ENCODE measurements at regions not wholly inside any gene's neighbourhood (a gene's known extent, or its start where the extent isn't known, plus 50 kb on each side); places are given as distances from the start of the nearest gene placed in this dataset.

DNA sequence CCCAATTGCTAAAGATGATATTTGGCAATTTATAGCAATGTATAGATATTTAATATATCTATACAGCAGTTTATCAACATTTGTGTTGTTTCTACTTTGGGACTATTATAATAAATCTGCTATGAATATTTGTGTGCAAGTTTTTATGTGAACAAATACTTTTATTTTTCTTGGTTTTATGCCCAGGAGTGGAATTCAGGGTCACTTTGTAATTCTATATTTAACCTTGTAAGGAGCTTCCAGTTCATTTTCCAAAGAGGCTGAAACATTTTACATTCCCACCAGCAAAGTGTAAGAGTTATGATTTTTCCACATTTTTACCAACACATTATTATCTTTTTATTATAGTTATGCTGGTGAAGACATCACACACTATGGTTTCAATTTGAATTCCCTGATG, 801.3 kb downstream of the PCDH18 start:
- no peaks in the 10 kb centered on the region for H3K4me1 Mint-ChIP-seq
- peaks cover 5% of the 10 kb centered on the region for H3K9me3 Mint-ChIP-seq
- DNase-seq: no peak
- ChIA-PET POLR2A (no interaction called here), CTCF (no interaction called here)
- no peaks in the 10 kb centered on the region for H3K27me3 Mint-ChIP-seq
- H3K4me3 Mint-ChIP-seq: no peak overlapping the region
- H3K27ac Mint-ChIP-seq: no peak overlapping the region
- no peaks in the 10 kb centered on the region for H3K36me3 Mint-ChIP-seq (ENCODE audit: low read depth)

DNA sequence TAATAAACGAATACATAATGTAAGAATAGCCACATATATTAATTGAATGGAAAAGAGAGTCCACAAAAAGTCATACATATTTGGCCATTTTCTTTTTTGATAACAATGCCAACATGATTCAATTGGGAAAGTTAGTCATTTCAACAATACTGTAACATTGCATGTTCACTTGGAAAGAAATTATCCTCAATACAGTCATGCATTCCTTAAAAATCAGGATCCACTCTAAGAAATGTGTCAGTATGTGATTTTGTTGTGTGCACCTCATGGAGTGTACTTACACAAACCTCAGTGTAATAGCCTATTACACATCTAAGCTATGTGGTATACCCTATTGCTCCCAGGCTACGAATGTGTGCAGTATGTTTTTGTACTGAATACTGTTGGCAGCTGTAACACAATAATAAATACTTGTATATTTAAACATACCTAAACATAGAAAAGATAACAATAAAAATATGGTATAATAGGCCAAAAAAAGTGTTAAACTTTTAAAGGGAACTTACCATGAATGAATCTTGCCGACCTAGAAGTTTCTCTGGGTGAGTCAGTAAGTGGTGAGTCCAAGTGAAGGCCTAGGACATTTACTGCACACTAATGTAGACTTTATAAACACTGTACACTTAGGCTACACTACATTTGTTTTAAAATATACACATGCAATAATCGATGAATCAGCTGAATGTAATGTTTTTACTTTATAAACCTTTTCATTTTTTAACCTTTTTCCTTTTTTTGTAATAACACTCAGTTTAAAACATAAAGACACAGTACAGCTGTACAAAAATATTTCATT, 806.8 kb downstream of the PCDH18 start:
- Mint-ChIP-seq H3K36me3 (ENCODE audit: low read depth) (no peaks in the 10 kb centered on the region), H3K4me3 (no peak overlapping the region), H3K27me3 (no peaks in the 10 kb centered on the region), H3K27ac (no peak overlapping the region), H3K9me3 (peaks cover 14% of the 10 kb centered on the region), H3K4me1 (no peaks in the 10 kb centered on the region)
- POLR2A ChIA-PET: no interaction called here
- no peak for DNase-seq
- CTCF ChIA-PET: no interaction called here

DNA sequence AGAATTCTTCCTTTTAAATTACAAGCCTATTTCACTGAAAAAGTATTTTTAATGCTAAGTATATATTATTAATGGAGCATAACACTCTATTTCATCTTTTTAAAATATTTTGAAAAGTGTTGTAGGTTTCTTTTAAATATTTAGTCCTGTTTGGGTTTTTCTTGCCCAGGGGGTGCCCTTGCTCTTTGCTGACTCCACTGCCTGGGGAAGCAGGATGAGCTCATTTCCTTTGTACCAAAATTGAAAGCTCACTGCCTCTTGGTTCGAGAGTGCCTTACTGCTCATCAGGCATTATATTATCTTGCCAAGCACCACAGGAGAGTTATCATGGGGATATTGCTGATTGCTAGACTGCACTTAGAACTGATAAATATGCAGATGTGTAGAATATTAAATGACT, 819.2 kb downstream of the PCDH18 start:
- Mint-ChIP-seq H3K9me3 (no peaks in the 10 kb centered on the region), H3K36me3 (ENCODE audit: low read depth) (no peaks in the 10 kb centered on the region), H3K4me1 (no peaks in the 10 kb centered on the region), H3K27me3 (no peaks in the 10 kb centered on the region), H3K4me3 (no peak overlapping the region), H3K27ac (no peak overlapping the region)
- ChIA-PET CTCF (interaction anchor here (1.0 kb wide), 1 partner anchor 151 kb away, joined by 3 read pairs; no protein-coding TSS in a partner anchor), POLR2A (no interaction called here)
- no peak for DNase-seq

GRCh38 chr4:136709897-136710296, 822.4 kb downstream of the PCDH18 start:
- H3K36me3 Mint-ChIP-seq (ENCODE audit: low read depth): no peaks in the 10 kb centered on the region
- H3K4me1 Mint-ChIP-seq: no peaks in the 10 kb centered on the region
- H3K27ac Mint-ChIP-seq: no peak overlapping the region
- no peaks in the 10 kb centered on the region for H3K9me3 Mint-ChIP-seq
- H3K27me3 Mint-ChIP-seq: no peaks in the 10 kb centered on the region
- DNase-seq: no peak
- H3K4me3 Mint-ChIP-seq: no peak overlapping the region
- ChIA-PET CTCF (no interaction called here), POLR2A (no interaction called here)

- CTCF ChIA-PET: interaction anchor here (0.8 kb wide), 1 partner anchor 21 kb away, joined by 3 read pairs; no protein-coding TSS in a partner anchor
- no peak overlapping the region for H3K4me3 Mint-ChIP-seq
- DNase-seq: no peak
These were observed 825.4 kb downstream of the PCDH18 start for GRCh38 chr4:136706942-136707341.

DNA sequence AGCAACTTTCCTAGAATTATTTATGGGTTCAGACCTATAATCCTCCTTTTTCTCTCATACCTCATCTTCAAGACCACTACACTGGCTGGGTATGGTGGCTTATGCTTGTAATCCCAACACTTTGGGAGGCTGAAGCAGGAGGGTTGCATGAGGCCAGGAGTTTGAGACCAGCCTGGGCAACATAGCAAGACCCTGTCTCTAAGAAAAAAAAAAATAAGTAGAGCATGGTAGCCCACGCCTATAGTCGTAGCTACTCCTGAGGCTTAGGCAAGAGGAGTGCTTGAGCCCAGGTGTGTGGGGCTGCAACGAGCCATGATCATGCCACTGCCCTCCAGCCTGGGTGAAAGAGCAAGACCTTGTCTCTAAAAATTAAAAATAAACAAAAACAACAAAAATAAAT, 832.4 kb downstream of the PCDH18 start:
- no peak for DNase-seq
- POLR2A ChIA-PET: no interaction called here
- no peaks in the 10 kb centered on the region for H3K27me3 Mint-ChIP-seq
- H3K4me1 Mint-ChIP-seq: no peaks in the 10 kb centered on the region
- CTCF ChIA-PET: no interaction called here
- H3K27ac Mint-ChIP-seq: no peak overlapping the region
- no peaks in the 10 kb centered on the region for H3K36me3 Mint-ChIP-seq (ENCODE audit: low read depth)
- peaks cover 5% of the 10 kb centered on the region for H3K9me3 Mint-ChIP-seq
- no peak overlapping the region for H3K4me3 Mint-ChIP-seq

More at GRCh38 chr4:136706942-136707341, 825.4 kb downstream of the PCDH18 start:
- no peaks in the 10 kb centered on the region for H3K36me3 Mint-ChIP-seq (ENCODE audit: low read depth)
- no peaks in the 10 kb centered on the region for H3K9me3 Mint-ChIP-seq
- no peak overlapping the region for H3K27ac Mint-ChIP-seq
- H3K4me1 Mint-ChIP-seq: no peaks in the 10 kb centered on the region
- no peaks in the 10 kb centered on the region for H3K27me3 Mint-ChIP-seq
- POLR2A ChIA-PET: no interaction called here

GRCh38 chr4:136691607-136692006, 840.7 kb downstream of the PCDH18 start:
- H3K27ac Mint-ChIP-seq: no peak overlapping the region
- H3K36me3 Mint-ChIP-seq (ENCODE audit: low read depth): no peaks in the 10 kb centered on the region
- ChIA-PET POLR2A (no interaction called here), CTCF (no interaction called here)
- peaks cover 3% of the 10 kb centered on the region for H3K9me3 Mint-ChIP-seq
- no peaks in the 10 kb centered on the region for H3K4me1 Mint-ChIP-seq
- H3K4me3 Mint-ChIP-seq: no peak overlapping the region
- no peak for DNase-seq
- H3K27me3 Mint-ChIP-seq: no peaks in the 10 kb centered on the region

- Mint-ChIP-seq H3K9me3 (no peaks in the 10 kb centered on the region), H3K4me3 (no peak overlapping the region), H3K27ac (no peak overlapping the region), H3K36me3 (ENCODE audit: low read depth) (no peaks in the 10 kb centered on the region), H3K27me3 (no peaks in the 10 kb centered on the region), H3K4me1 (no peaks in the 10 kb centered on the region)
- ChIA-PET POLR2A (no interaction called here), CTCF (no interaction called here)
- no peak for DNase-seq
These were observed 841.9 kb downstream of the PCDH18 start for GRCh38 chr4:136690360-136690759.

GRCh38 chr4:136687596-136687995, 844.7 kb downstream of the PCDH18 start:
- Mint-ChIP-seq H3K9me3 (no peaks in the 10 kb centered on the region), H3K36me3 (ENCODE audit: low read depth) (no peaks in the 10 kb centered on the region)
- POLR2A ChIA-PET: no interaction called here

GRCh38 chr4:136687118-136687517, 845.2 kb downstream of the PCDH18 start:
- Mint-ChIP-seq H3K36me3 (ENCODE audit: low read depth) (no peaks in the 10 kb centered on the region), H3K27me3 (no peaks in the 10 kb centered on the region), H3K27ac (no peak overlapping the region), H3K4me3 (no peak overlapping the region), H3K9me3 (no peaks in the 10 kb centered on the region), H3K4me1 (no peaks in the 10 kb centered on the region)
- POLR2A ChIA-PET: no interaction called here
- DNase-seq: no peak
- CTCF ChIA-PET: no interaction called here

More at GRCh38 chr4:136687596-136687995, 844.7 kb downstream of the PCDH18 start:
- no peaks in the 10 kb centered on the region for H3K27me3 Mint-ChIP-seq
- H3K27ac Mint-ChIP-seq: no peak overlapping the region
- DNase-seq: no peak
- no peaks in the 10 kb centered on the region for H3K4me1 Mint-ChIP-seq
- H3K4me3 Mint-ChIP-seq: no peak overlapping the region
- CTCF ChIA-PET: no interaction called here

DNA sequence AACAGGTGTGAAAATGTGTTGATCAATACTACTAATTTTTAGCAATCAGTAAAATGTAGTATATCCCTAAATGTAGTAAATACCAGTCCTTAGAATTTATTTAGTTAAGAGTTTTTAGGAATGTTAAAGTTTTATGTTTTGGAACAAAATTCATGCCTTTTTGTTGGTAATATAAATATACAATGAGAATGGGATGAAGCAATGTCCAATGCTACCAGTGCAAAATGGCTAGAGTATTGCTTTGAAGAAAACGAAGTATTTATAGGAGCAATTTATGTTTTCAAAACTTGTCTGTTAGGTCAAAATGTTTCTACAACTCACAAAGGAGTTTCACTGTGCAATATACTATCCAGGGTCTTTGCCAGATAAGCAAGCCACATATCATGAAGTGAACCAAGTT, 851.5 kb downstream of the PCDH18 start:
- Mint-ChIP-seq H3K27ac (no peak overlapping the region), H3K4me1 (no peaks in the 10 kb centered on the region), H3K9me3 (no peaks in the 10 kb centered on the region), H3K4me3 (no peak overlapping the region), H3K27me3 (no peaks in the 10 kb centered on the region), H3K36me3 (ENCODE audit: low read depth) (no peaks in the 10 kb centered on the region)
- ChIA-PET POLR2A (no interaction called here), CTCF (no interaction called here)
- DNase-seq: no peak

DNA sequence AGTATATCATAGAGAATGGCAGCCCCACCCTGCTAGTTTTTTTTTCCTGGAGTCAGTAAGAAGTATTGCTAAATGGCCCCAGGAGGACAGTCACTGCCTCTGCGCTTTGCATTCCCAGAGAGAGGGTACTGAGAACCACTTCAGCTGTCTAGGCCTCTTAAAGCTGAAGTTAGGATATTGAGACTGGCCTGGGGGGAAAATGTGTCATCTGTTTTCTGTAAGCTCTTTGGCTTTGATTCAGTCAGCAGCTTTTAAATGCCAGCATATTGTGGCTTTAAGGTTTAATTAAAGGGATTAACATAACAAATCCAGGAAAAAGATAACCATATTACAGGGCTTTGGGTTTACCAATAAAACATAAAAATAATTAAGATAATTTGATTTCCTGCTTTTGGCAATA, 852.0 kb downstream of the PCDH18 start:
- Mint-ChIP-seq H3K36me3 (ENCODE audit: low read depth) (no peaks in the 10 kb centered on the region), H3K4me3 (no peak overlapping the region), H3K27me3 (no peaks in the 10 kb centered on the region), H3K9me3 (no peaks in the 10 kb centered on the region), H3K4me1 (no peaks in the 10 kb centered on the region), H3K27ac (no peak overlapping the region)
- POLR2A ChIA-PET: no interaction called here
- no peak for DNase-seq
- CTCF ChIA-PET: no interaction called here

DNA sequence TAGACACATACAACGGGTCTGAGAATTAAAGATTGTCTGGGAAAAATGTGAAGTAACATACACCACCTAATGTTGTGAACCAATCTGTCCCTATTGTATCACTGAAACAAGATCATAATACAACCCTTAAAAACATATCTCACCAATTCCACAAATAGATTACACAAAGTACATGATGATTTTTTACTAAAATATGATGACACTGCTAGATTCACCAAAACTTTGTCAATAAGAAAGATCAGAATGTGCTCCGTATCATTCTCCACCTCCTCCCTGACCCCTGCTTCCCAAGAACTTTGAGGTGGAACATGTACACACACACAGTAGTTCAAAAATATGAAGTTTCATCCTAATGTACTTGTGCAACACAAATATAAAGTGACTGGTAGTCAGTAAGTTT, 862.0 kb downstream of the PCDH18 start:
- CTCF ChIA-PET: no interaction called here
- Mint-ChIP-seq H3K27ac (no peak overlapping the region), H3K4me3 (no peak overlapping the region), H3K36me3 (ENCODE audit: low read depth) (no peaks in the 10 kb centered on the region), H3K27me3 (no peaks in the 10 kb centered on the region), H3K9me3 (no peaks in the 10 kb centered on the region), H3K4me1 (no peaks in the 10 kb centered on the region)
- POLR2A ChIA-PET: no interaction called here
- DNase-seq: no peak

DNA sequence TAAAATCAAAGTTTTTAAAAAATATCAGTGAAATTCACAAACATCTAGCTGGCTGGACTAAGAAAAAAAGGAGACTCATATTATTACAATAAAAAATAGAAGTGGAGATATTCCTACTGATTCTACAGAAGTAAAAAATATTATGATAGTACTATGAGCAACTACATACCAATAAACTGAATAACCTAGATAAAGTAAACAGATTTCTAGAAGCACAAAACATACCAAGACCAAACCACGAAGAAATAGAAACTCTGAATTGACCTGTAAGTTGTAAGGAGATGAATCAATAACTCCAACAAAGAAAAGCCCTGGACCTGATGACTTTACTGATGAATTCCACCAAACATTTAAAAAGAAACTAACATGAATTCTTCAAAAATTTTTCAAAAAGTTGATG, 867.3 kb downstream of the PCDH18 start:
- Mint-ChIP-seq H3K27ac (no peak overlapping the region), H3K9me3 (peaks cover 7% of the 10 kb centered on the region), H3K27me3 (no peaks in the 10 kb centered on the region), H3K4me3 (no peak overlapping the region), H3K4me1 (no peaks in the 10 kb centered on the region), H3K36me3 (ENCODE audit: low read depth) (no peaks in the 10 kb centered on the region)
- no peak for DNase-seq
- CTCF ChIA-PET: no interaction called here
- POLR2A ChIA-PET: no interaction called here
